SK-N-SH (cell line): ENCODE measurements at regions not wholly inside any gene's neighbourhood (a gene's known extent, or its start where the extent isn't known, plus 50 kb on each side); places are given as distances from the start of the nearest gene placed in this dataset.

Source experiments
- CTCF ChIA-PET: fragments of 300-600, 350-600 bp; formaldehyde crosslinking; extraction: SDS; loops from one replicate; lab custom pipeline; 2021; lab: Yijun Ruan, JAX
- POLR2A ChIA-PET: fragments of 350-600 bp; sonication (Branson Sonifier 250); formaldehyde crosslinking; extraction: SDS; loops from one replicate; lab custom pipeline; 2020; ENCODE audit warnings: antibody characterized with exemption, inconsistent platforms; lab: Yijun Ruan, JAX
- DNase-seq: peaks from one replicate; pipeline ENCODE4 v3.0.0; 2012
- H2AFZ ChIP-seq: fragments of 200-600 bp; sonication (generic); 2 replicates; pipeline ENCODE4 v1.8.1; 2016; ENCODE audit warnings: antibody characterized with exemption, mild to moderate bottlenecking, low read depth
- H3F3A ChIP-seq: fragments of 200-600 bp; sonication (generic); replicated peaks from 2 replicates; pipeline ENCODE3; 2016; ENCODE audit warnings: antibody characterized with exemption, mild to moderate bottlenecking; ENCODE audit not compliant: insufficient read depth
- H3K27ac ChIP-seq, 2 experiments: fragments of 200-500 bp in 1 of 2; fragments of 200-600 bp in 1 of 2; sonication (Bioruptor generic) in 1 of 2; sonication (generic), shearing (Covaris generic) in 1 of 2; 2 replicates each; pipeline versions ENCODE4 v1.5.1 to v1.6.1; 2014 to 2016; ENCODE audit warnings: low read depth in 2 of 2, inconsistent platforms in 1 of 2, low read length in 1 of 2, mild to moderate bottlenecking in 1 of 2, mixed read lengths in 1 of 2
- H3K27me3 ChIP-seq: fragments of 200-600 bp; sonication (generic), shearing (Covaris generic); 2 replicates; pipeline ENCODE4 v1.6.1; 2016; ENCODE audit warnings: mixed run types; ENCODE audit not compliant: insufficient read depth
- H3K36me3 ChIP-seq, 2 experiments: fragments of 200-500 bp in 1 of 2; fragments of 200-600 bp in 1 of 2; sonication (Bioruptor generic) in 1 of 2; sonication (generic) in 1 of 2; replicated peaks in 1 of 2; 2 replicates each; pipeline versions ENCODE3 to v1.5.1; 2014 to 2016; ENCODE audit warnings: low read length in 1 of 2, mild to moderate bottlenecking in 1 of 2; ENCODE audit not compliant: insufficient read depth in 2 of 2, control insufficient read depth in 1 of 2
- H3K4me1 ChIP-seq, 2 experiments: fragments of 200-500 bp in 1 of 2; fragments of 200-600 bp in 1 of 2; sonication (Bioruptor generic) in 1 of 2; sonication (generic), shearing (Covaris generic) in 1 of 2; 2 replicates each; pipeline versions ENCODE4 v1.5.1 to v1.6.1; 2014 to 2016; ENCODE audit warnings: low read depth in 1 of 2, low read length in 1 of 2, mixed run types in 1 of 2; ENCODE audit not compliant: insufficient read depth in 2 of 2, control insufficient read depth in 1 of 2
- H3K4me2 ChIP-seq: fragments of 200-600 bp; sonication (generic), shearing (Covaris generic); 2 replicates; pipeline ENCODE4 v1.6.1; 2017; ENCODE audit warnings: mixed run types
- H3K4me3 ChIP-seq, 2 experiments: fragments of 200-500 bp in 1 of 2; fragments of 200-600 bp in 1 of 2; sonication (Bioruptor generic) in 1 of 2; sonication (generic), shearing (Covaris generic) in 1 of 2; 2 replicates each; pipeline versions ENCODE4 v1.5.1 to v1.8.1; 2014 to 2016; ENCODE audit warnings: low read depth in 2 of 2, inconsistent platforms in 1 of 2, low read length in 1 of 2, mild to moderate bottlenecking in 1 of 2, mixed read lengths in 1 of 2, moderate library complexity in 1 of 2
- H3K79me2 ChIP-seq: fragments of 200-600 bp; sonication (generic); 2 replicates; pipeline ENCODE4 v1.8.1; 2017; ENCODE audit warnings: mild to moderate bottlenecking; ENCODE audit not compliant: insufficient read depth
- H3K9ac ChIP-seq: fragments of 200-600 bp; sonication (generic); 2 replicates; pipeline ENCODE4 v1.6.1; 2017; ENCODE audit warnings: mixed run types
- H3K9me2 ChIP-seq: fragments of 200-600 bp; sonication (generic); 2 replicates; pipeline ENCODE4 v1.6.1; 2017; ENCODE audit warnings: mixed run types
- H3K9me3 ChIP-seq: fragments of 200-600 bp; sonication (generic); 2 replicates; pipeline ENCODE4 v1.6.1; 2017; ENCODE audit warnings: mixed run types, mild to moderate bottlenecking, moderate library complexity
- H4K20me1 ChIP-seq: fragments of 200-600 bp; sonication (generic); 2 replicates; pipeline ENCODE4 v1.6.1; 2017; ENCODE audit warnings: mild to moderate bottlenecking, mixed run types; ENCODE audit not compliant: insufficient read depth
- CHD2 ChIP-seq: fragments of 150-350 bp; IDR thresholded peaks from 2 replicates; pipeline ENCODE4 v1.6.1; 2018; ENCODE audit warnings: low read length; ENCODE audit not compliant: partially characterized antibody
- CTCF ChIP-seq: fragments of 200-600 bp; sonication (generic); IDR thresholded peaks from 2 replicates; pipeline ENCODE4 v1.6.1; 2017; ENCODE audit warnings: antibody characterized with exemption, mild to moderate bottlenecking, moderate library complexity
- FOXJ3 ChIP-seq: sonication (generic); formaldehyde crosslinking; IDR thresholded peaks from 2 replicates; pipeline ENCODE4 v1.5.1; 2020; ENCODE audit warnings: mild to moderate bottlenecking, missing genetic modification reagents
- FOXM1 ChIP-seq: IDR thresholded peaks from 2 replicates; pipeline ENCODE4 v1.4.0; 2012; ENCODE audit warnings: low read depth, mild to moderate bottlenecking
- GABPA ChIP-seq: IDR thresholded peaks from 2 replicates; pipeline ENCODE4 v1.4.0; 2012; ENCODE audit warnings: low read depth, mild to moderate bottlenecking
- GATA2 ChIP-seq: sonication (generic); formaldehyde crosslinking; IDR thresholded peaks from 2 replicates; pipeline ENCODE4 v1.5.0; 2020; ENCODE audit warnings: mild to moderate bottlenecking, missing genetic modification reagents
- MAX ChIP-seq: IDR thresholded peaks from 2 replicates; pipeline ENCODE4 v1.4.0; 2012; ENCODE audit warnings: low read depth
- NFIC ChIP-seq: IDR thresholded peaks from 2 replicates; pipeline ENCODE4 v1.4.0; 2012; ENCODE audit warnings: borderline replicate concordance
- NRF1 ChIP-seq: IDR thresholded peaks from 2 replicates; pipeline ENCODE4 v1.6.1; 2012; ENCODE audit warnings: low read depth, mild to moderate bottlenecking, low read length
- POLR2AphosphoS5 ChIP-seq: IDR thresholded peaks from 2 replicates; pipeline ENCODE4 v1.6.1; 2012; ENCODE audit warnings: low read depth, low read length
- RAD21 ChIP-seq: IDR thresholded peaks from 2 replicates; pipeline ENCODE4 v1.6.1; 2012; ENCODE audit warnings: mild to moderate bottlenecking, low read length
- RCOR1 ChIP-seq: fragments of 150-350 bp; IDR thresholded peaks from 2 replicates; pipeline ENCODE4 v1.6.1; 2017; ENCODE audit warnings: antibody characterized with exemption, low read length
- SIN3A ChIP-seq: IDR thresholded peaks from 2 replicates; pipeline ENCODE4 v1.6.1; 2012; ENCODE audit warnings: low read depth, mild to moderate bottlenecking, low read length, moderate library complexity, borderline replicate concordance
- SMC3 ChIP-seq: IDR thresholded peaks from 2 replicates; pipeline ENCODE4 v1.6.1; 2012; ENCODE audit warnings: low read depth, low read length, improper control_type of control experiment
- TCF12 ChIP-seq: IDR thresholded peaks from 2 replicates; pipeline ENCODE4 v1.4.0; 2012
- TEAD4 ChIP-seq: IDR thresholded peaks from 2 replicates; pipeline ENCODE4 v1.4.0; 2012; ENCODE audit warnings: mild to moderate bottlenecking, borderline replicate concordance; ENCODE audit not compliant: insufficient read depth
- USF1 ChIP-seq: IDR thresholded peaks from 2 replicates; pipeline ENCODE4 v1.4.0; 2012; ENCODE audit warnings: low read depth, borderline replicate concordance
- USF2 ChIP-seq: fragments of 150-350 bp; IDR thresholded peaks from 2 replicates; pipeline ENCODE4 v1.6.1; 2017; ENCODE audit warnings: antibody characterized with exemption, low read length, low read depth, borderline replicate concordance
- YY1 ChIP-seq: IDR thresholded peaks from 2 replicates; pipeline ENCODE4 v1.4.0; 2012; ENCODE audit warnings: low read depth, mild to moderate bottlenecking
- whole genome bisulfite sequencing: methylation state at CpG from one replicate; pipeline ENCODE4 v1.1.6; 2017; ENCODE audit warnings: low lambda C conversion rate; 5-methylcytosine and 5-hydroxymethylcytosine counted together

GRCh38 chr6:88294702-88295101 is 128.6 kb upstream of the CNR1 start:
- Histone ChIP-seq H3K36me3 (no peaks in the 10 kb centered on the region), H3K27ac (no peak overlapping the region), H2AFZ (no peak overlapping the region), H3K4me2 (no peak overlapping the region), H3K27me3 (no peaks in the 10 kb centered on the region), H3K9ac (no peak overlapping the region), H4K20me1 (no peaks in the 10 kb centered on the region), H3K9me2 (no peaks in the 10 kb centered on the region), H3F3A (no peaks in the 10 kb centered on the region), H3K4me1 (no peaks in the 10 kb centered on the region), H3K9me3 (no peaks in the 10 kb centered on the region), H3K4me3 (no peak overlapping the region), H3K79me2 (no peaks in the 10 kb centered on the region)
- WGBS = 49% methylated on average over 1 of the region's 1 CpG
- TF ChIP-seq FOXJ3 (CRISPR knock-in tag) (no peak), USF2 (no peak), CHD2 (no peak), NFIC (no peak), RAD21 (no peak), TEAD4 (no peak), RCOR1 (no peak), YY1 (no peak), FOXM1 (no peak), POLR2AphosphoS5 (no peak), TCF12 (no peak), SIN3A (no peak), USF1 (no peak), NRF1 (no peak), CTCF (no peak), GATA2 (CRISPR knock-in tag) (no peak), SMC3 (no peak), GABPA (no peak), MAX (no peak)
- DNase-seq = no peak
- ChIA-PET POLR2A (no interaction called here), CTCF (interaction anchor here (0.6 kb wide), 1 partner anchor 507 kb away, joined by 3 read pairs; no protein-coding TSS in a partner anchor)
